ENCODE measurements at regions not wholly inside any gene's neighbourhood (a gene's known extent, or its start where the extent isn't known, plus 50 kb on each side); places are given as distances from the start of the nearest gene placed in this dataset.
A peak's percentile ranks its signal among the peaks of the same experiment; 100 is the strongest.
"Not testable (repeated sequence)": the region's sequence is repeated elsewhere in the genome, so short reads cannot be mapped to it uniquely, and the experiment has no call there.

- not testable (repeated sequence) for DNase-seq
These were observed 87.3 kb upstream of the KITLG start for GRCh38 chr12:88667615-88668014.

DNA sequence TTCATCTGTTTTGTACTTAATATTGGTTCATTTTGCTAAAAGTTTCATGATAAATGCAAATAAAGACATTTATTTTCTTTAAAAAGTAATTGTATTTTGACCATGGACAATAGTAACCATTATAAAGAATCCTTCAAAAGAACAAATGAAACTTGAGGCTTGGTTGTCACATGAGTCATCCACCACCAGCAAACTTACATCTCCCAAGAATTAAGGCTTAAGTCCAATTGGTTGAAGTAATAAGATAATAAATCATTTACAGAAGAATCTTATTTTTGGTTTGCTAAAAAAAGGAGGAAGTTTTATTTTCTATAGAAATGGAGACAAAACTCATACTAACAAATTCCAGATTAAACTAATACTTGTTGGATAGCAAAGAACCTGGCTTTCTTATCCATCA, 84.8 kb upstream of the KITLG start:
- DNase-seq = no peak

- DNase-seq = no peak
These were observed 82.7 kb upstream of the KITLG start for GRCh38 chr12:88662961-88663360.

DNA sequence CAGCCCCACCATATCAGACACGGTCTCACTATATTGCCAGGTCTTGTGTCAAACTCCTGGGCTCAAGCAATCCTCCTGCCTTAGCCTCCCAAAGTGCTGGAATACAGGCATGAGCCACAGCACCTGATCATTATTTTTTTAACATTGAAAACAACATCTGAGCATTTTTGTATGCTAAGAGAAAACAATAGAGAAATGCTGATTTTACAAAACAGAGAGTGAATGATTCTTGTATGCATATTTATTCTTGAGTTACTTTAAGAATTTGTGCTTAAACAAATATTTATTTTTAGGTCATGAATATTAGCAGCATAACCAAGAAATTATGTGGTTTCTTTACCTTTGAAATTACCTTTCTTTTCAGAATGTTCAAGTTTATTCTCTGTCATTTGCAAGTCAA, 81.8 kb upstream of the KITLG start:
- DNase-seq = no peak

GRCh38 chr12:88658009-88658408, 77.7 kb upstream of the KITLG start:
- no peak for DNase-seq

- no peak for DNase-seq
These were observed 70.4 kb upstream of the KITLG start for GRCh38 chr12:88650715-88651114.

DNA sequence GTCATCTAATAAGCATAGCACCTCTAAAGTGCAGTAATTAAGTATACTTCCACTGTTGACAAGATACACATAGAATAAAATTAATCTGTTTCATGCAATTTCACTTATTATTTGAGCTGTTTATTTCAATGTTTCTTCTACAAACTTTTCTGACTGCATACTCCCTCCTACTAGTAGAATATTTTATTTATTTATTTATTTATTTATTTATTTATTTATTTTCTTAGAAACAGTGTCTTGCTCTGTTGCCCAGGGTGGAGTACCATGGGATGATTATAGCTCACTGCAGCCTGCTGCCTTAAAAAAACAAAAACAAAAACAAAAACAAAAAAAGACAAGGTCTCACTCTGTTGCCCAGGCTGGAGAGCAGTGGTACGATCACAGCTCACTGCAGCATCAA, 68.4 kb upstream of the KITLG start:
- DNase-seq = no peak

DNA sequence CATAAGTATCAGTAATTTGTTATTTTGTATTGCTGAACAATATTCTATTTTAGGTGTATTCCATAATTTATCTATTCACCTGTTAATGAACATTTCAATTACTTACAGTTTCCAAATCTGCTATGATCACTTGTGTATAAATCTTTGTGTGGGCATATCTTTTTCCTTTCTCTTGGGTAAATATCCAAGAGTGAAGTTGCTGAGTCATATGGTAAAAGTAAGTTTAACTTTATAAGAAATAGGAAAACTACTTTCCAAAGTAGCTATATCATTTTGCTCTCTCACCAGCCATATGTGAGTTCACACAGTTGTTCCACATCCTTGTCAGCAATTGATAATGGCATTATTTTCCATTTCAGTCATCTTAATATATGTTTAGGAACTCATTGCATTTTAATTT, 66.6 kb upstream of the KITLG start:
- DNase-seq = no peak

DNA sequence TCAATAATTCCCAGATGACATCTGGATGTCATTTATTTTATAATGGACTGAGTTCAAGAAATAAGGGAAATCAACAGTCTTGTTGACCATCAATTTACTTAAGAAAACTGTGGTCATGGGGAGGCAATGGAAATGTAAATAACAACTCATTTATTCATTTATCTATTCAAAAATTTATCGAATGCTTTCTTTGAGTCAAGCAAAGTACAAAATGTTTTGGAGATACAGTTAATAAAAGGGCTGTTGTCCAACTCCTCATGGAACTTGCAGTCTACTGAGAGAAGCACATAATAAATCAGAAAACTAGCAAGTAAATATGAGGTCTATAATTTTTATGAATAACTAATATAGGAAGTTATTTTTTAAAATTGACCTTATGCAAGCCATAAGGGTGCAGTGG, 65.5 kb upstream of the KITLG start:
- DNase-seq = no peak

- DNase-seq = no peak
These were observed 64.9 kb upstream of the KITLG start for GRCh38 chr12:88644946-88645702.

GRCh38 chr12:88643685-88644084, 63.4 kb upstream of the KITLG start:
- DNase-seq = no peak

DNA sequence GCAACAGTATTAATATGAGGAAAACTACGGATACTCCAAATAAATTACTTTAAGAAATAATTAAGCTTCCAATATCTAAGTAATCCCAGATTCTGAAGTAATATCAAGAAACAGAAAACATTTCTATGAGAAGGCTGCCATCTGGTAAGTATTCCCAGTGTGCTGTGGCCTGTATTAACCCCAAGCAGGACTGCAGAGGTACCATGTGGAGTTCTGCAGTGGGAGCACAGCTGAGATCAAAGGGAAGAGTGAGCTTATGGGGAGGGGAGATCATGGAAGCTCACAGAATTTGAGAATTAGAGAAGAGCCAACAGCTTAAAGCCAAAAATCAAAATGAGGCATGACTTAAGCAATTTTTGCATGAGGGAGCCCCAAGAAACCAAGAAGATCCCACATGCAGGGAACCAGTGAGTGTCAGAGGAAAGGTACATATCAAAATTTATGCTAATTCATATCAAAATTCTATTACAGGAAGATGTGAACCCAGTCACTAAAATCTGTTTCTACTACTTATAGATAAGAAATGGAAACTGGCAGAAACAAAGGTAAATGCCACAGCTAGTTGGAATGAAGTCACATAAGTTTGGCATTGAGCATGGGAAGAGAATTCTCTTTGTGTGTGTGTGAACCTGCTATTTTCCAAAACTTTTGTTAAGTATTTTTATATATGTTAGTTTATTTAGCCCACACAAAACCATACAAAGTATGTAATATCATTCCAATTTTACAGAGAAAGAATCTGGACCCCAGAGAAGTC, 62.6 kb upstream of the KITLG start:
- no peak for DNase-seq

GRCh38 chr12:88638966-88639760, 58.9 kb upstream of the KITLG start:
- peak in 1 of 3 experiments; percentile 57 for DNase-seq

DNA sequence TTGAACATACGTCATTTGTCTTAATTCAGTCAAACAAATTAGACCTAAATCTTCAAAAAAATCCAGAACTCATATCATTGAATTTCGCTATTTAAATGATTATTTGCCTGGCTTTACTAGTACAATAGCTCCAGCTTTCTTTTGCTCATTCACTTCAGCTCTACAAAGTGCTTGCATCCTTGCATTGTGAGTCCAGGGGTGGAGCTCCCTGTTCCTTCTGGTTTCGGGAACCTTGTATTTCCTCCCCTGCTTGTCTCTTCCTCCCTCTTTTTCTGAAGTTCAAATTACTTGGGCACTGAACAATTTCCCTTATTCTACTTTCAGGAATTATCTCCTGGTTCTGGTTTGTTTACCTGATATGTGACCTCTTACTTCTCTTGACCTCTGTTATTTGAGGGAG, 58.1 kb upstream of the KITLG start:
- no peak for DNase-seq

DNA sequence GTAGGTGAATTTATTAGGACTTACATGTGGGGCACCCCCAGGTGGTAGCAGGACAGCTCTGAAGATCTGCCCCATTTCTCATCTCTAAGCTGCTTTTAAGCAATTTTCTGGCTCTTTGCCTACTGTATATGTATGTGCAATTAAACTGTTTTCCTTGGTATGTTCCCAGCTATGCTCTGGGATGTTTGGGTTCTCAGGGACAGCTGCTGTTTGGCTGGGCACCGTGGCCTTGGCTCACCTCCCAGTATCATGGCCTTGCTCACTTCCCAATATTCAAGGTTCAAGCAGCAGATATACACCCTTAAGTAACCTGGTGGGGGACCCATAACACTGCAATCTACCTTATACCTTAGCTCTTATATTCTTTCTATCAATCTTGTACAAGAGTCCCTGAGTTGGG, 53.7 kb upstream of the KITLG start:
- no peak for DNase-seq

DNA sequence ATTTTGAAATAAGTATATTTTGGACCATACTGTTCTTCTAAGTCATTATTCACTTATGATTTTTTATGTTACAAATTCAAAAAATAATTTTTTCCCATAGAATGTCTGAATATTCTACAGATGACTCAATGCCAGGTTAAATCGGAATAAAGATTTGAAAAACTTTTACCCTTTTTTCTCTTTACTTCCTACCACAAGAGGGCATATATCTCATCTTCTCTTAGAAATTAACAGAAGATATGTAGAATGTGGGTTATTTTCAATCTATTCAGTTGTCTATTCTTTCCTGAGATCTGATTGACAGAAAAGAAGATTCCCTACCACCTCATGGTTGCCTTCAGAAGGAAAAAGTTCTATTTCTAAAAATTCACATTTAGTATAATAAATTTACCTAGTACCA, 53.0 kb upstream of the KITLG start:
- no peak for DNase-seq

DNA sequence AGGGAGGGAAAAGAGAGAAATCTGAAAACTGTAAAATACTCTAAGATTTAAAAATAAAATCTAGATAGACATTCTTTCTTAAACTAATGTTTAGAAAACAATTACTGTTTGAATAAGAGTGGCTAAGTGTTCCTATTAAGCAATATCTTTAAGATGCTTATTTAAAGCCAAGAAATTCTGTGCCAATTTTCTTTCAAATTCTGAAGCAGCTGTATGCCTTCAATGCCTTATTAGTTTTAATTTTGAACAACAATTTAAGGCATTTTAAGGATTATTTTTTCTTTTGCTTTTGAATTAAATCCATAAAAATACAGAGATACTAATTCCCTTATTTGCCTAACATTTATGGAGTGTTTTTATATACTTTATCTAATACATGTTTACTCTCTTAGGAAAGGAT, 50.3 kb upstream of the KITLG start:
- peak in 1 of 3 experiments; percentile 67 for DNase-seq
